ENCODE measurements at regions not wholly inside any gene's neighbourhood (a gene's known extent, or its start where the extent isn't known, plus 50 kb on each side); places are given as distances from the start of the nearest gene placed in this dataset.

DNA sequence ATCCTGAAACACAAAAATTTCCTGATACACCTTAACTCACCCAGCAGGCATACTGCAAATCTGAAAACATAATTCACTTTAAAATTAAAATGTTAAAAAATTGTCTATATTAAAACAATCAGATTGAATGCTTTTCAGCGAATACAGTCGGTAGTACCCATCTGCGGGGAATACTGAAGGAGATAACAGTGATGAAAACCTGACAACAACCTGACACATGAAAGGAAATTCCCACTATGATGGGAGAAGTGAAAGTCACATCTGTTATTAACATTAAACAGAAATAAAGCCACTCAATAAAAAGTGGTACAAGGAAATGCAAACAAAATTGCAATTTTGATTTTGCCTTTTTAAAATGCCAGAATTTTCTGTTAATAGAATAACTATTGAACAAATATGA is 448.0 kb upstream of the SEMA3A start:
- TF ChIP-seq, protein P1, sequence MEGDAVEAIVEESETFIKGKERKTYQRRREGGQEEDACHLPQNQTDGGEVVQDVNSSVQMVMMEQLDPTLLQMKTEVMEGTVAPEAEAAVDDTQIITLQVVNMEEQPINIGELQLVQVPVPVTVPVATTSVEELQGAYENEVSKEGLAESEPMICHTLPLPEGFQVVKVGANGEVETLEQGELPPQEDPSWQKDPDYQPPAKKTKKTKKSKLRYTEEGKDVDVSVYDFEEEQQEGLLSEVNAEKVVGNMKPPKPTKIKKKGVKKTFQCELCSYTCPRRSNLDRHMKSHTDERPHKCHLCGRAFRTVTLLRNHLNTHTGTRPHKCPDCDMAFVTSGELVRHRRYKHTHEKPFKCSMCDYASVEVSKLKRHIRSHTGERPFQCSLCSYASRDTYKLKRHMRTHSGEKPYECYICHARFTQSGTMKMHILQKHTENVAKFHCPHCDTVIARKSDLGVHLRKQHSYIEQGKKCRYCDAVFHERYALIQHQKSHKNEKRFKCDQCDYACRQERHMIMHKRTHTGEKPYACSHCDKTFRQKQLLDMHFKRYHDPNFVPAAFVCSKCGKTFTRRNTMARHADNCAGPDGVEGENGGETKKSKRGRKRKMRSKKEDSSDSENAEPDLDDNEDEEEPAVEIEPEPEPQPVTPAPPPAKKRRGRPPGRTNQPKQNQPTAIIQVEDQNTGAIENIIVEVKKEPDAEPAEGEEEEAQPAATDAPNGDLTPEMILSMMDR (IDR thresholded peaks at IDR 0.05) = no peak
- TF ChIP-seq, protein P2, sequence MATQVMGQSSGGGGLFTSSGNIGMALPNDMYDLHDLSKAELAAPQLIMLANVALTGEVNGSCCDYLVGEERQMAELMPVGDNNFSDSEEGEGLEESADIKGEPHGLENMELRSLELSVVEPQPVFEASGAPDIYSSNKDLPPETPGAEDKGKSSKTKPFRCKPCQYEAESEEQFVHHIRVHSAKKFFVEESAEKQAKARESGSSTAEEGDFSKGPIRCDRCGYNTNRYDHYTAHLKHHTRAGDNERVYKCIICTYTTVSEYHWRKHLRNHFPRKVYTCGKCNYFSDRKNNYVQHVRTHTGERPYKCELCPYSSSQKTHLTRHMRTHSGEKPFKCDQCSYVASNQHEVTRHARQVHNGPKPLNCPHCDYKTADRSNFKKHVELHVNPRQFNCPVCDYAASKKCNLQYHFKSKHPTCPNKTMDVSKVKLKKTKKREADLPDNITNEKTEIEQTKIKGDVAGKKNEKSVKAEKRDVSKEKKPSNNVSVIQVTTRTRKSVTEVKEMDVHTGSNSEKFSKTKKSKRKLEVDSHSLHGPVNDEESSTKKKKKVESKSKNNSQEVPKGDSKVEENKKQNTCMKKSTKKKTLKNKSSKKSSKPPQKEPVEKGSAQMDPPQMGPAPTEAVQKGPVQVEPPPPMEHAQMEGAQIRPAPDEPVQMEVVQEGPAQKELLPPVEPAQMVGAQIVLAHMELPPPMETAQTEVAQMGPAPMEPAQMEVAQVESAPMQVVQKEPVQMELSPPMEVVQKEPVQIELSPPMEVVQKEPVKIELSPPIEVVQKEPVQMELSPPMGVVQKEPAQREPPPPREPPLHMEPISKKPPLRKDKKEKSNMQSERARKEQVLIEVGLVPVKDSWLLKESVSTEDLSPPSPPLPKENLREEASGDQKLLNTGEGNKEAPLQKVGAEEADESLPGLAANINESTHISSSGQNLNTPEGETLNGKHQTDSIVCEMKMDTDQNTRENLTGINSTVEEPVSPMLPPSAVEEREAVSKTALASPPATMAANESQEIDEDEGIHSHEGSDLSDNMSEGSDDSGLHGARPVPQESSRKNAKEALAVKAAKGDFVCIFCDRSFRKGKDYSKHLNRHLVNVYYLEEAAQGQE (IDR thresholded peaks at IDR 0.05; ENCODE audit: insufficient read depth in 1 of 2, low read depth in 2 of 2, low read length in 1 of 2) = no peak
